Mesendoderm (in vitro differentiated cells): ENCODE measurements at regions not wholly inside any gene's neighbourhood (a gene's known extent, or its start where the extent isn't known, plus 50 kb on each side); places are given as distances from the start of the nearest gene placed in this dataset.

Experiments used
- DNase-seq: peaks from one replicate; pipeline ENCODE4 v3.0.0; 2013
- H2AK5ac ChIP-seq: 2 replicates; pipeline ENCODE4 v1.6.1; 2013; ENCODE audit warnings: low read length, inconsistent platforms
- H2BK120ac ChIP-seq: 2 replicates; pipeline ENCODE4 v1.6.1; 2013; ENCODE audit warnings: low read depth, mild to moderate bottlenecking, low read length, moderate library complexity, mixed read lengths
- H2BK15ac ChIP-seq: replicated peaks from 2 replicates; pipeline ENCODE4 v1.6.1; 2013; ENCODE audit warnings: low read depth, mild to moderate bottlenecking, moderate library complexity
- H2BK5ac ChIP-seq: 2 replicates; pipeline ENCODE4 v1.6.1; 2013; ENCODE audit warnings: low read length, inconsistent platforms
- H3K18ac ChIP-seq: 2 replicates; pipeline ENCODE4 v1.6.1; 2013; ENCODE audit warnings: mild to moderate bottlenecking, low read length, mixed read lengths
- H3K23ac ChIP-seq: one replicate; pipeline ENCODE4 v1.6.1; 2013; ENCODE audit warnings: low read length
- H3K27ac ChIP-seq: 2 replicates; pipeline ENCODE4 v1.5.1; 2013; ENCODE audit warnings: low read depth, mild to moderate bottlenecking, inconsistent platforms, low read length, moderate library complexity
- H3K27me3 ChIP-seq: 2 replicates; pipeline ENCODE4 v1.6.1; 2013; ENCODE audit warnings: low read length, control low read depth, mild to moderate bottlenecking, inconsistent platforms; ENCODE audit not compliant: insufficient read depth, poor library complexity
- H3K36me3 ChIP-seq: 2 replicates; pipeline ENCODE4 v1.6.1; 2013; ENCODE audit warnings: low read length, inconsistent platforms; ENCODE audit not compliant: control insufficient read depth, insufficient read depth
- H3K4ac ChIP-seq: one replicate; pipeline ENCODE4 v1.6.1; 2013; ENCODE audit warnings: low read depth, mild to moderate bottlenecking, low read length, moderate library complexity
- H3K4me1 ChIP-seq: 2 replicates; pipeline ENCODE4 v1.6.1; 2013; ENCODE audit warnings: low read depth, low read length, inconsistent platforms; ENCODE audit not compliant: control insufficient read depth
- H3K4me2 ChIP-seq: 2 replicates; pipeline ENCODE4 v1.6.1; 2013; ENCODE audit warnings: low read length
- H3K4me3 ChIP-seq: 2 replicates; pipeline ENCODE4 v1.5.1; 2013; ENCODE audit warnings: mild to moderate bottlenecking, low read length
- H3K56ac ChIP-seq: one replicate; pipeline ENCODE4 v1.6.1; 2013; ENCODE audit warnings: low read length
- H3K79me1 ChIP-seq: 2 replicates; pipeline ENCODE4 v1.6.1; 2013; ENCODE audit warnings: low read length, inconsistent platforms
- H3K79me2 ChIP-seq: 2 replicates; pipeline ENCODE4 v1.6.1; 2013; ENCODE audit warnings: mild to moderate bottlenecking, low read length; ENCODE audit not compliant: control insufficient read depth, insufficient read depth
- H3K9ac ChIP-seq: 2 replicates; pipeline ENCODE4 v1.6.1; 2013; ENCODE audit warnings: low read length, inconsistent platforms
- H4K5ac ChIP-seq: one replicate; pipeline ENCODE4 v1.6.1; 2013; ENCODE audit warnings: low read length
- H4K8ac ChIP-seq: one replicate; pipeline ENCODE4 v1.6.1; 2013; ENCODE audit warnings: low read depth, mild to moderate bottlenecking, control low read depth, low read length, moderate library complexity
- WGBS: extraction: QIAGEN DNeasy Blood & Tissue Kit; methylation state at CpG from one replicate; pipeline ENCODE4 v1.1.7; 2013; ENCODE audit warnings: low lambda C conversion rate, missing lambda C conversion rate; ENCODE audit not compliant: insufficient coverage; ENCODE audit errors: extremely low coverage; 5-methylcytosine and 5-hydroxymethylcytosine counted together

DNA sequence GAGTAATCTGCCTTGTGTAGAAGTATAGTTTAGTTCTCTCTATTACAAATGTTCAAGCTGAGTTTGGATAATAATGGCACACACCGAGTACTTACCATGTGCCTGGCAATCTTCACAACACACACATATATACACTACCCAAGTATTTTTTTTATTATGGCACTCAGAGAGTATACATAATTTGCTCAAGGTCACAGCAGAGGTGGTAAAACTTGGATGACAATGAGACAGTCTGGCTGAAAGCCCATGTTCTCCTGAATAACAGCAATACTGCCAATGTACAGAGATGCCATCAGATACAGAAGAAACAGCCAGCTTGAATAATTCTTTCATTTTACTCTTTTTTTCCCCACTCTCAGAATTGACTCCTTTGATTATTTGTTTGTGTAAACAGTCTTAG lies 460.0 kb downstream of the CNTN6 start:
- H3K4ac ChIP-seq, result no peak overlapping the region
- no peak overlapping the region for H2BK120ac ChIP-seq
- H3K79me2 ChIP-seq, result no peaks in the 10 kb centered on the region
- H3K27me3 ChIP-seq, result no peaks in the 10 kb centered on the region
- H3K4me2 ChIP-seq, result no peak overlapping the region
- H3K56ac ChIP-seq, result no peak overlapping the region
- no peak overlapping the region for H3K27ac ChIP-seq
- no peak for DNase-seq
- no peaks in the 10 kb centered on the region for H3K36me3 ChIP-seq
- no CpG with 5 or more reads among the region's 1 CpG for WGBS
- H3K4me3 ChIP-seq, result no peak overlapping the region
- H4K5ac ChIP-seq, result no peak overlapping the region
- no peaks in the 10 kb centered on the region for H3K4me1 ChIP-seq
- H3K18ac ChIP-seq, result no peak overlapping the region
- H2AK5ac ChIP-seq, result no peak overlapping the region
- H3K9ac ChIP-seq, result no peak overlapping the region
- H4K8ac ChIP-seq, result no peak overlapping the region
- H3K23ac ChIP-seq, result no peak overlapping the region
- no peaks in the 10 kb centered on the region for H3K79me1 ChIP-seq
- no peak overlapping the region for H2BK5ac ChIP-seq
- no peak overlapping the region for H2BK15ac ChIP-seq

- no peak overlapping the region for H3K56ac ChIP-seq
- H2BK5ac ChIP-seq, result no peak overlapping the region
- no CpG with 5 or more reads among the region's 3 CpGs for WGBS
- no peak overlapping the region for H3K9ac ChIP-seq
- no peaks in the 10 kb centered on the region for H3K4me1 ChIP-seq
- no peaks in the 10 kb centered on the region for H3K36me3 ChIP-seq
- H4K5ac ChIP-seq, result no peak overlapping the region
- H3K4me2 ChIP-seq, result no peak overlapping the region
- H3K4me3 ChIP-seq, result no peak overlapping the region
- no peak overlapping the region for H3K23ac ChIP-seq
- H2AK5ac ChIP-seq, result no peak overlapping the region
- no peak overlapping the region for H2BK15ac ChIP-seq
- H3K79me1 ChIP-seq, result no peaks in the 10 kb centered on the region
- no peak overlapping the region for H3K27ac ChIP-seq
- H3K18ac ChIP-seq, result no peak overlapping the region
- H3K27me3 ChIP-seq, result no peaks in the 10 kb centered on the region
- H4K8ac ChIP-seq, result no peak overlapping the region
- DNase-seq, result no peak
- H3K4ac ChIP-seq, result no peak overlapping the region
- no peaks in the 10 kb centered on the region for H3K79me2 ChIP-seq
- no peak overlapping the region for H2BK120ac ChIP-seq
Measured at GRCh38 chr3:1561427-1561826, 468.6 kb downstream of the CNTN6 start.

- no peak overlapping the region for H4K8ac ChIP-seq
- no peak overlapping the region for H3K4me3 ChIP-seq
- H4K5ac ChIP-seq, result no peak overlapping the region
- H3K4me2 ChIP-seq, result no peak overlapping the region
- DNase-seq, result no peak
- H3K9ac ChIP-seq, result no peak overlapping the region
- H3K4me1 ChIP-seq, result no peaks in the 10 kb centered on the region
- no peak overlapping the region for H3K23ac ChIP-seq
- H3K4ac ChIP-seq, result no peak overlapping the region
- no peak overlapping the region for H2BK15ac ChIP-seq
- H3K27ac ChIP-seq, result no peak overlapping the region
- H3K27me3 ChIP-seq, result no peaks in the 10 kb centered on the region
- no peaks in the 10 kb centered on the region for H3K36me3 ChIP-seq
- H2BK5ac ChIP-seq, result no peak overlapping the region
- no peak overlapping the region for H3K56ac ChIP-seq
- H3K79me2 ChIP-seq, result no peaks in the 10 kb centered on the region
- no peak overlapping the region for H3K18ac ChIP-seq
- H3K79me1 ChIP-seq, result no peaks in the 10 kb centered on the region
- H2BK120ac ChIP-seq, result no peak overlapping the region
- no peak overlapping the region for H2AK5ac ChIP-seq
Measured at GRCh38 chr3:1571736-1572135, 478.9 kb downstream of the CNTN6 start.

GRCh38 chr3:1576047-1576446 lies 483.2 kb downstream of the CNTN6 start:
- H2AK5ac ChIP-seq, result no peak overlapping the region
- no peak overlapping the region for H2BK5ac ChIP-seq
- no peaks in the 10 kb centered on the region for H3K27me3 ChIP-seq
- H2BK15ac ChIP-seq, result no peak overlapping the region
- no peaks in the 10 kb centered on the region for H3K36me3 ChIP-seq
- no peak for DNase-seq
- H3K79me2 ChIP-seq, result no peaks in the 10 kb centered on the region
- no peak overlapping the region for H3K27ac ChIP-seq
- no peak overlapping the region for H3K23ac ChIP-seq
- H2BK120ac ChIP-seq, result no peak overlapping the region
- no peak overlapping the region for H3K9ac ChIP-seq
- H4K8ac ChIP-seq, result no peak overlapping the region
- no peak overlapping the region for H3K4me3 ChIP-seq
- H3K4ac ChIP-seq, result no peak overlapping the region
- H3K56ac ChIP-seq, result no peak overlapping the region
- no peaks in the 10 kb centered on the region for H3K4me1 ChIP-seq
- H3K18ac ChIP-seq, result no peak overlapping the region
- no peak overlapping the region for H4K5ac ChIP-seq
- no peak overlapping the region for H3K4me2 ChIP-seq
- H3K79me1 ChIP-seq, result no peaks in the 10 kb centered on the region
- no CpG with 5 or more reads among the region's 3 CpGs for WGBS

DNA sequence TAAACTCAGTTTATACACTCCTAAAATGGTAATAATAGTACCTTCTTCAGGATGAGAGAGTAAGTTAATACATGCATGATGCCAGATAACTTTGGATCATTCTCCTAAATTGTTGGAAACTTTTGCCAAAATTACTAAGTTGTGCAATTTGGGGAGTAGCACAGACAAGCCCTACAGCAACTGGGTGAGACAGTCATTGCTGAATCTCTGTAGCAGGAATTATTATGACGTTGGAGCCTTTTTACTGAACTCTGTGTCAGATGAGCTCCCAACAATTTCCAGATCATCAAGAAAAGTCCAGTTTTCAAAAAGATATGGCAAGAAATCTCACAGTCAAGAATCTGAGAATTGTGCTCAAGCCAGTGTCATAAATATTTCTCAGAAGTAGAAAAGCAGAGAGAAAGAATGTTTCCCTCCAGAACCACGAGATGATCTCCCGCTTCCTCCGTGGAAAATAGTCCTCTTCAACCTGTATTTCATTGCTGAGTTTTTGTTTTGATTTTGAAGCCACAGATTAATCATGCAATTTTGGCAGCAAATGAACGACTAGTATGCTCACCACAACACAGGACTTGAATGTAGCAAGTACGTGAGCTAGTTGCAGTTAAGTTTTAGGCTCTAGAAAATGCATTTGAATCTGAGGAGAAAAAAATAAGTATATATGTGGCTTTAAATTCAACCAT lies 485.4 kb downstream of the CNTN6 start:
- DNase-seq, result no peak
- Histone ChIP-seq H4K8ac (no peak overlapping the region), H3K4me2 (no peak overlapping the region), H3K36me3 (no peaks in the 10 kb centered on the region), H2AK5ac (no peak overlapping the region), H3K4ac (no peak overlapping the region), H4K5ac (no peak overlapping the region), H2BK5ac (no peak overlapping the region), H3K4me1 (no peaks in the 10 kb centered on the region), H2BK120ac (no peak overlapping the region), H3K27ac (no peak overlapping the region), H3K79me2 (no peaks in the 10 kb centered on the region), H2BK15ac (no peak overlapping the region), H3K4me3 (no peak overlapping the region), H3K79me1 (no peaks in the 10 kb centered on the region), H3K23ac (no peak overlapping the region), H3K9ac (no peak overlapping the region), H3K18ac (no peak overlapping the region), H3K27me3 (no peaks in the 10 kb centered on the region), H3K56ac (no peak overlapping the region)
- WGBS, result no CpG with 5 or more reads among the region's 6 CpGs

DNA sequence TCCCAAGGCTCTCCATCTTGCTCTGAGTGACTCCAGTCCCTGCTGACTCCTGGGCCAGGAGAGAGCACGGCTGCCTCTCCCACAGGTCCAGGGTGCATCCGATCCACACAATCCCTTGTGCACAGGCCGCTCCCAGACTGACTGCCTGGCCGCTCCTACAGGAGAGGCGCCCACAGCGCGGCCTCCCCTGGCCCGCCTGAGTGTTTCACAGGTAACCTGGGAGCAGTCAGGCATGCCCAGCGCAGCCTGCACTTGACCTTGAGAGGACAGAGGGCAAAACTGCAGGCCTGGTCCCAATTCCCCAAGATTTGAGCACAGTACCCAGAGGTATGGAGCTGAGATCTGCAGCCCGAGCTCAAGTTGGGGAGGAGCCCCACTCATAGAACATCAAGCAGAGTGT lies 490.2 kb downstream of the CNTN6 start:
- H3K27ac ChIP-seq, result no peak overlapping the region
- no peak overlapping the region for H3K56ac ChIP-seq
- no peak overlapping the region for H4K5ac ChIP-seq
- no peak overlapping the region for H3K18ac ChIP-seq
- H3K4me3 ChIP-seq, result no peak overlapping the region
- H2BK5ac ChIP-seq, result no peak overlapping the region
- no peak overlapping the region for H2BK120ac ChIP-seq
- H3K4ac ChIP-seq, result no peak overlapping the region
- H3K9ac ChIP-seq, result no peak overlapping the region
- H3K79me1 ChIP-seq, result no peaks in the 10 kb centered on the region
- H2BK15ac ChIP-seq, result no peak overlapping the region
- no peaks in the 10 kb centered on the region for H3K27me3 ChIP-seq
- DNase-seq, result no peak
- H3K79me2 ChIP-seq, result no peaks in the 10 kb centered on the region
- H3K23ac ChIP-seq, result no peak overlapping the region
- no peak overlapping the region for H3K4me2 ChIP-seq
- no peak overlapping the region for H2AK5ac ChIP-seq
- H3K4me1 ChIP-seq, result no peaks in the 10 kb centered on the region
- WGBS, result no CpG with 5 or more reads among the region's 10 CpGs
- H4K8ac ChIP-seq, result no peak overlapping the region
- no peaks in the 10 kb centered on the region for H3K36me3 ChIP-seq
